WTC11 (cell line): ENCODE measurements at regions not wholly inside any gene's neighbourhood (a gene's known extent, or its start where the extent isn't known, plus 50 kb on each side); places are given as distances from the start of the nearest gene placed in this dataset.

ENCODE experiments used
- ATAC-seq: fragments of 200-7000 bp; cut with Tn5 transposase; 2 replicates; pipeline ENCODE4 v1.10.0; 2021; ENCODE audit warnings: mild to moderate bottlenecking, moderate library complexity
- CTCF ChIA-PET: fragments of 300-600 bp; sonication (Branson Sonifier 250); formaldehyde crosslinking; loops from one replicate; lab custom pipeline; 2021; ENCODE audit warnings: antibody characterized with exemption; lab: Charles Lee
- POLR2A ChIA-PET: fragments of 350-600 bp; sonication (Branson Sonifier 250); formaldehyde crosslinking; loops from one replicate; lab custom pipeline; 2021; ENCODE audit warnings: antibody characterized with exemption; lab: Charles Lee
- DNase-seq: peaks from one replicate; pipeline ENCODE4 v3.0.0; 2021; ENCODE audit warnings: low spot score
- H3K27ac Mint-ChIP-seq: 2 replicates; pipeline ENCODE4 v1.8.0; 2021; ENCODE audit warnings: mixed read lengths
- H3K27me3 Mint-ChIP-seq: 2 replicates; pipeline ENCODE4 v1.8.0; 2021; ENCODE audit warnings: low read depth, mild to moderate bottlenecking, moderate library complexity, mixed read lengths
- H3K36me3 Mint-ChIP-seq: 2 replicates; pipeline ENCODE4 v1.8.0; 2021; ENCODE audit warnings: mixed read lengths
- H3K4me1 Mint-ChIP-seq: 2 replicates; pipeline ENCODE4 v1.8.0; 2022; ENCODE audit warnings: mixed read lengths
- H3K4me3 Mint-ChIP-seq: 2 replicates; pipeline ENCODE4 v1.8.0; 2021; ENCODE audit warnings: mild to moderate bottlenecking, moderate library complexity, mixed read lengths
- H3K9me3 Mint-ChIP-seq: 2 replicates; pipeline ENCODE4 v1.8.0; 2021; ENCODE audit warnings: mixed read lengths
- AFF4 ChIP-seq: sonication (generic); formaldehyde crosslinking; IDR thresholded peaks from 2 replicates; pipeline ENCODE4 v1.8.1; 2023; ENCODE audit warnings: mild to moderate bottlenecking, missing genetic modification reagents, borderline replicate concordance
- E2F4 ChIP-seq: sonication (generic); formaldehyde crosslinking; IDR thresholded peaks from 2 replicates; pipeline ENCODE4 v1.8.1; 2022; ENCODE audit warnings: low read depth, mild to moderate bottlenecking, moderate library complexity, missing genetic modification reagents, borderline replicate concordance
- ELF4 ChIP-seq: sonication (generic); formaldehyde crosslinking; IDR thresholded peaks from 2 replicates; pipeline ENCODE4 v1.8.1; 2022; ENCODE audit warnings: low read depth, mild to moderate bottlenecking, moderate library complexity, missing genetic modification reagents
- EMX1 ChIP-seq: fragments of 250-450 bp; sonication (Bioruptor Pico); IDR thresholded peaks from 2 replicates; pipeline ENCODE4 v1.8.0; 2021; ENCODE audit warnings: mild to moderate bottlenecking
- FOXJ3 ChIP-seq: sonication (generic); formaldehyde crosslinking; IDR thresholded peaks from 2 replicates; pipeline ENCODE4 v1.9.0; 2021; ENCODE audit warnings: missing genetic modification reagents, mild to moderate bottlenecking, borderline replicate concordance
- MXD4 ChIP-seq: fragments of 250-450 bp; sonication (Bioruptor Pico); IDR thresholded peaks from 2 replicates; pipeline ENCODE4 v1.8.0; 2021; ENCODE audit warnings: mild to moderate bottlenecking, moderate library complexity, borderline replicate concordance
- NFE2L1 ChIP-seq: sonication (generic); formaldehyde crosslinking; IDR thresholded peaks from 2 replicates; pipeline ENCODE4 v1.8.1; 2023; ENCODE audit warnings: missing genetic modification reagents
- OVOL2 ChIP-seq: fragments of 250-450 bp; sonication (Bioruptor Pico); IDR thresholded peaks from 2 replicates; pipeline ENCODE4 v1.9.0; 2021; ENCODE audit warnings: mild to moderate bottlenecking, borderline replicate concordance
- SMAD3 ChIP-seq: sonication (generic); formaldehyde crosslinking; IDR thresholded peaks from 2 replicates; pipeline ENCODE4 v1.8.0; 2022; ENCODE audit warnings: missing genetic modification reagents, mild to moderate bottlenecking, borderline replicate concordance
- ZNF423 ChIP-seq: fragments of 250-450 bp; sonication (Bioruptor Pico); IDR thresholded peaks from 2 replicates; pipeline ENCODE4 v2.1.2; 2022; ENCODE audit warnings: mild to moderate bottlenecking, moderate library complexity
- ZNF671 ChIP-seq: fragments of 250-450 bp; sonication (Bioruptor Pico); IDR thresholded peaks from 2 replicates; pipeline ENCODE4 v1.8.0; 2021; ENCODE audit warnings: mild to moderate bottlenecking
- TF ChIP-seq, protein P1 (sequence below): sonication (generic); formaldehyde crosslinking; conservative IDR thresholded peaks from 2 replicates; pipeline ENCODE4 v1.8.1; 2023; ENCODE audit warnings: mild to moderate bottlenecking, low read depth, missing genetic modification reagents, moderate library complexity
- TF ChIP-seq, protein P2 (sequence below): sonication (generic); formaldehyde crosslinking; IDR thresholded peaks from 2 replicates; pipeline ENCODE4 v1.8.0; 2022; ENCODE audit warnings: missing genetic modification reagents
- TF ChIP-seq, protein P3 (sequence below): fragments of 250-450 bp; sonication (Bioruptor Pico); IDR thresholded peaks from 2 replicates; pipeline ENCODE4 v1.9.0; 2021; ENCODE audit warnings: moderate library complexity, mild to moderate bottlenecking, inconsistent platforms, borderline replicate concordance
- TF ChIP-seq, protein P4 (sequence below): sonication (generic); formaldehyde crosslinking; IDR thresholded peaks from 2 replicates; pipeline ENCODE4 v1.8.1; 2023; ENCODE audit warnings: mild to moderate bottlenecking, missing genetic modification reagents, moderate library complexity

GRCh38 chr4:179804440-179804839 is 2362.2 kb upstream of the AGA start:
- ChIA-PET POLR2A (interaction anchor here (0.7 kb wide), 1 partner anchor 213 kb away, joined by 3 read pairs; no protein-coding TSS in a partner anchor), CTCF (no interaction called here)
- Mint-ChIP-seq H3K36me3 (no peaks in the 10 kb centered on the region), H3K4me1 (no peaks in the 10 kb centered on the region), H3K4me3 (no peak overlapping the region), H3K9me3 (no peaks in the 10 kb centered on the region), H3K27me3 (no peaks in the 10 kb centered on the region), H3K27ac (no peak overlapping the region)
- ATAC-seq: no peak
- TF ChIP-seq E2F4 (CRISPR knock-in tag) (no peak), ZNF671 (CRISPR knock-in tag) (no peak), FOXJ3 (CRISPR knock-in tag) (no peak), AFF4 (CRISPR knock-in tag) (no peak)
- TF ChIP-seq, protein P1, sequence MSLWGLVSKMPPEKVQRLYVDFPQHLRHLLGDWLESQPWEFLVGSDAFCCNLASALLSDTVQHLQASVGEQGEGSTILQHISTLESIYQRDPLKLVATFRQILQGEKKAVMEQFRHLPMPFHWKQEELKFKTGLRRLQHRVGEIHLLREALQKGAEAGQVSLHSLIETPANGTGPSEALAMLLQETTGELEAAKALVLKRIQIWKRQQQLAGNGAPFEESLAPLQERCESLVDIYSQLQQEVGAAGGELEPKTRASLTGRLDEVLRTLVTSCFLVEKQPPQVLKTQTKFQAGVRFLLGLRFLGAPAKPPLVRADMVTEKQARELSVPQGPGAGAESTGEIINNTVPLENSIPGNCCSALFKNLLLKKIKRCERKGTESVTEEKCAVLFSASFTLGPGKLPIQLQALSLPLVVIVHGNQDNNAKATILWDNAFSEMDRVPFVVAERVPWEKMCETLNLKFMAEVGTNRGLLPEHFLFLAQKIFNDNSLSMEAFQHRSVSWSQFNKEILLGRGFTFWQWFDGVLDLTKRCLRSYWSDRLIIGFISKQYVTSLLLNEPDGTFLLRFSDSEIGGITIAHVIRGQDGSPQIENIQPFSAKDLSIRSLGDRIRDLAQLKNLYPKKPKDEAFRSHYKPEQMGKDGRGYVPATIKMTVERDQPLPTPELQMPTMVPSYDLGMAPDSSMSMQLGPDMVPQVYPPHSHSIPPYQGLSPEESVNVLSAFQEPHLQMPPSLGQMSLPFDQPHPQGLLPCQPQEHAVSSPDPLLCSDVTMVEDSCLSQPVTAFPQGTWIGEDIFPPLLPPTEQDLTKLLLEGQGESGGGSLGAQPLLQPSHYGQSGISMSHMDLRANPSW (CRISPR knock-in tag): no peak
- TF ChIP-seq, protein P2, sequence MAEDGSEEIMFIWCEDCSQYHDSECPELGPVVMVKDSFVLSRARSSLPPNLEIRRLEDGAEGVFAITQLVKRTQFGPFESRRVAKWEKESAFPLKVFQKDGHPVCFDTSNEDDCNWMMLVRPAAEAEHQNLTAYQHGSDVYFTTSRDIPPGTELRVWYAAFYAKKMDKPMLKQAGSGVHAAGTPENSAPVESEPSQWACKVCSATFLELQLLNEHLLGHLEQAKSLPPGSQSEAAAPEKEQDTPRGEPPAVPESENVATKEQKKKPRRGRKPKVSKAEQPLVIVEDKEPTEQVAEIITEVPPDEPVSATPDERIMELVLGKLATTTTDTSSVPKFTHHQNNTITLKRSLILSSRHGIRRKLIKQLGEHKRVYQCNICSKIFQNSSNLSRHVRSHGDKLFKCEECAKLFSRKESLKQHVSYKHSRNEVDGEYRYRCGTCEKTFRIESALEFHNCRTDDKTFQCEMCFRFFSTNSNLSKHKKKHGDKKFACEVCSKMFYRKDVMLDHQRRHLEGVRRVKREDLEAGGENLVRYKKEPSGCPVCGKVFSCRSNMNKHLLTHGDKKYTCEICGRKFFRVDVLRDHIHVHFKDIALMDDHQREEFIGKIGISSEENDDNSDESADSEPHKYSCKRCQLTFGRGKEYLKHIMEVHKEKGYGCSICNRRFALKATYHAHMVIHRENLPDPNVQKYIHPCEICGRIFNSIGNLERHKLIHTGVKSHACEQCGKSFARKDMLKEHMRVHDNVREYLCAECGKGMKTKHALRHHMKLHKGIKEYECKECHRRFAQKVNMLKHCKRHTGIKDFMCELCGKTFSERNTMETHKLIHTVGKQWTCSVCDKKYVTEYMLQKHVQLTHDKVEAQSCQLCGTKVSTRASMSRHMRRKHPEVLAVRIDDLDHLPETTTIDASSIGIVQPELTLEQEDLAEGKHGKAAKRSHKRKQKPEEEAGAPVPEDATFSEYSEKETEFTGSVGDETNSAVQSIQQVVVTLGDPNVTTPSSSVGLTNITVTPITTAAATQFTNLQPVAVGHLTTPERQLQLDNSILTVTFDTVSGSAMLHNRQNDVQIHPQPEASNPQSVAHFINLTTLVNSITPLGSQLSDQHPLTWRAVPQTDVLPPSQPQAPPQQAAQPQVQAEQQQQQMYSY (CRISPR knock-in tag): no peak
- no peak for DNase-seq

DNA sequence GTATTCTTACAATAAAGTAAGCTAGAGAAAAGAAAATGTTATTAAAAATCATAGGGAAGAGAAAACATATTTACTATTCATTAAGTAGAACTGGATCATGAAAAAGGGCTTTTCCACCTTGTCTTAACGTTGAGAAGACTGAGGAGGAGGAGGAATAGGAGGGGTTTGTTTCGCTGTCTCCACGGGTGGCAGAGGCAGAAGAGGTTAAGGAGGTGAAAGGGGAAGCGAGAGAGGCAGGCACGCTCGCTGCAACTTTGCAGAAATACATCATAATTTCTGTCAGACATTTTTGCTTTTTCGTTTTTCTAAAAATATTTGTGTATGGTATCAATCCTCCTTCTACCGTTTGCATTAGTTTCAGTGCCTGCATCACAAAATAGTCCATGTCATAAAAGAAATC is 2375.1 kb upstream of the AGA start:
- Mint-ChIP-seq H3K9me3 (no peaks in the 10 kb centered on the region), H3K27me3 (no peaks in the 10 kb centered on the region), H3K4me3 (no peak overlapping the region), H3K27ac (no peak overlapping the region), H3K36me3 (no peaks in the 10 kb centered on the region), H3K4me1 (peaks cover 15% of the 10 kb centered on the region; the same call in 1 of the 2 replicates)
- ChIA-PET POLR2A (no interaction called here), CTCF (no interaction called here)
- TF ChIP-seq, protein P3, sequence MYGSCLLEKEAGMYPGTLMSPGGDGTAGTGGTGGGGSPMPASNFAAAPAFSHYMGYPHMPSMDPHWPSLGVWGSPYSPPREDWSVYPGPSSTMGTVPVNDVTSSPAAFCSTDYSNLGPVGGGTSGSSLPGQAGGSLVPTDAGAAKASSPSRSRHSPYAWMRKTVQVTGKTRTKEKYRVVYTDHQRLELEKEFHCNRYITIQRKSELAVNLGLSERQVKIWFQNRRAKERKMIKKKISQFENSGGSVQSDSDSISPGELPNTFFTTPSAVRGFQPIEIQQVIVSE: no peak
- TF ChIP-seq NFE2L1 (CRISPR knock-in tag): no peak
- no peak for TF ChIP-seq OVOL2
- TF ChIP-seq, protein P4, sequence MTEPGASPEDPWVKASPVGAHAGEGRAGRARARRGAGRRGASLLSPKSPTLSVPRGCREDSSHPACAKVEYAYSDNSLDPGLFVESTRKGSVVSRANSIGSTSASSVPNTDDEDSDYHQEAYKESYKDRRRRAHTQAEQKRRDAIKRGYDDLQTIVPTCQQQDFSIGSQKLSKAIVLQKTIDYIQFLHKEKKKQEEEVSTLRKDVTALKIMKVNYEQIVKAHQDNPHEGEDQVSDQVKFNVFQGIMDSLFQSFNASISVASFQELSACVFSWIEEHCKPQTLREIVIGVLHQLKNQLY: no peak
- TF ChIP-seq SMAD3 (CRISPR knock-in tag): no peak
- no peak for TF ChIP-seq ELF4
- TF ChIP-seq EMX1 (CRISPR knock-in tag): no peak
- TF ChIP-seq ZNF423 (CRISPR knock-in tag): no peak
- no peak for TF ChIP-seq MXD4
- DNase-seq (no peak), ATAC-seq (no peak)
